ENCODE measurements at regions not wholly inside any gene's neighbourhood (a gene's known extent, or its start where the extent isn't known, plus 50 kb on each side); places are given as distances from the start of the nearest gene placed in this dataset.
A peak's percentile ranks its signal among the peaks of the same experiment; 100 is the strongest.
"Not testable (repeated sequence)": the region's sequence is repeated elsewhere in the genome, so short reads cannot be mapped to it uniquely, and the experiment has no call there.

GRCh38 chr5:131019601-131020315 lies 145.3 kb downstream of the HINT1 start:
- Histone ChIP-seq H3K27ac (no peak overlapping the region), H3K36me3 (ENCODE audit: insufficient read depth, low read length) (no peaks in the 10 kb centered on the region), H3K9ac (ENCODE audit: insufficient read length) (no peak overlapping the region), H3K4me3 (no peak overlapping the region), H3K9me3 (ENCODE audit: low read depth, low read length) (no peaks in the 10 kb centered on the region)
- no peak for DNase-seq (ENCODE audit: low read depth, low spot score)
- TF ChIP-seq EZH2 (IDR thresholded peaks at IDR 0.05) (no peak), POLR2AphosphoS5 (IDR thresholded peaks at IDR 0.05; ENCODE audit: borderline replicate concordance, low read depth, low read length) (no peak), FOXP2 (optimal IDR thresholded peaks at IDR 0.05; ENCODE audit: control extremely low read depth, extremely low read length, insufficient read depth) (no peak)

GRCh38 chr5:131019111-131019510 lies 145.9 kb downstream of the HINT1 start:
- DNase-seq (ENCODE audit: low read depth, low spot score) = no peak
- Histone ChIP-seq H3K9me3 (ENCODE audit: low read depth, low read length) (no peaks in the 10 kb centered on the region), H3K4me3 (no peak overlapping the region), H3K27ac (no peak overlapping the region), H3K36me3 (ENCODE audit: insufficient read depth, low read length) (no peaks in the 10 kb centered on the region), H3K9ac (ENCODE audit: insufficient read length) (no peak overlapping the region)
- TF ChIP-seq FOXP2 (optimal IDR thresholded peaks at IDR 0.05; ENCODE audit: control extremely low read depth, extremely low read length, insufficient read depth) (no peak), POLR2AphosphoS5 (IDR thresholded peaks at IDR 0.05; ENCODE audit: borderline replicate concordance, low read depth, low read length) (no peak), EZH2 (IDR thresholded peaks at IDR 0.05) (no peak)

DNA sequence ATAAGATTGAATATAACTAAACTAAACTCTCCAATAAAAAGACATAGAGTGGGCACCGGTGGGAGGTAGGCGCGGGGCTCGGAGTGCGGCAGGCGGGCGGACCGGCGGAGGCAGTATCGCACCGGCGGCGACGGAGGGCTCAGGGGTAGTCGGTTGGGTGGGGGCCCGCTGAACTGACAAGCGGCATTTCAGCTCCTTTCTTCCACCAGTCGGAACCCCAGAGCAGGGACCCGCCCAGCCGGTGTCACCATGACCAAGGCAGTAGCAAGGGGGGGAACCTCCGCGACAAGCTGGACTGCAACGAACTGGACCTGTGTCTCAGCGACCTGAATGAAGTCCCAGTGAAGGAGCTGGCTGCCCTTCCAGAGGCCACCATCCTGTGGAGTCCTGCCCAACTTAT lies 156.7 kb downstream of the HINT1 start:
- no peak for DNase-seq (ENCODE audit: low read depth, low spot score)
- Histone ChIP-seq H3K4me3 (no peak overlapping the region), H3K9me3 (ENCODE audit: low read depth, low read length) (no peaks in the 10 kb centered on the region), H3K36me3 (ENCODE audit: insufficient read depth, low read length) (no peaks in the 10 kb centered on the region), H3K27ac (no peak overlapping the region), H3K9ac (ENCODE audit: insufficient read length) (no peak overlapping the region)
- TF ChIP-seq EZH2 (IDR thresholded peaks at IDR 0.05) = no peak
- no peak for TF ChIP-seq FOXP2 (optimal IDR thresholded peaks at IDR 0.05; ENCODE audit: control extremely low read depth, extremely low read length, insufficient read depth)

DNA sequence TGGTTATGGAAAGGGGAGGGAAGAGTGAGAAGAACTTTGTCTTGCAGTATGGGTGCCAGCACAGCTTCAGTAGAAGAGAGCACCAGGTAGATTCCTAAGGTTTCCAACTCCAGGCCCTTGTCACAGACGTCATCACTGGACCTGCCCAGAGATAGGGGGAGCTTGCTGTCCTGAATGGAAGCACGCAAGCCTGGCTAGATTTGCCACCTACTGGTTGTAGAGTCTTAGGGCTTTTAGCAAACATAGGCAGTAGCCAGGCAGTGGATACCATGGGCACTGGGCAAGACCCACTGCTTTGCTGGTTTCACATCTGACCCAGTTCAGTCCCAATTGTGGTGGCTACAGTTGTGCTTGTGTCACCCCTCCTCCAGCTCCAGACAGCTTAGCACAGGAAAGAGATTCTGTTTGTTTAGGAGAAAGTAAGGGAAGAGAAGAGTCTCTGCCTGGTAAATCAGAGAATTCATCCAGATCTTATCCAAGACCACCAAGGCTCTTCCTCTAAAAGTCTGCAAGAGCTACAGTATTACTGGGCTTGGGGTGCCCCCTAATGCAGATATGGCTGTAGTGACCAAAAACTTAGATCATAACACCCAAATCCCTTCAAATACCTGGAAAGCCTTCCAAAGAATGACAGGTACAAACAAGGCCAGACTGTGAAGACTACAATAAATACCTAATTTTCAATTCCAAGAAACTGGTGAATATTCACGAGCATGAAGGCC lies 158.9 kb downstream of the HINT1 start:
- H3K4me3 ChIP-seq = no peak overlapping the region
- H3K27ac ChIP-seq = no peak overlapping the region
- no peak for DNase-seq (ENCODE audit: low read depth, low spot score)
- H3K36me3 ChIP-seq (ENCODE audit: insufficient read depth, low read length) = no peaks in the 10 kb centered on the region
- no peak for TF ChIP-seq FOXP2 (optimal IDR thresholded peaks at IDR 0.05; ENCODE audit: control extremely low read depth, extremely low read length, insufficient read depth)
- TF ChIP-seq EZH2 (IDR thresholded peaks at IDR 0.05) = no peak
- TF ChIP-seq POLR2AphosphoS5 (IDR thresholded peaks at IDR 0.05; ENCODE audit: borderline replicate concordance, low read depth, low read length) = no peak
- H3K9me3 ChIP-seq (ENCODE audit: low read depth, low read length) = no peaks in the 10 kb centered on the region
- no peak overlapping the region for H3K9ac ChIP-seq (ENCODE audit: insufficient read length)

DNA sequence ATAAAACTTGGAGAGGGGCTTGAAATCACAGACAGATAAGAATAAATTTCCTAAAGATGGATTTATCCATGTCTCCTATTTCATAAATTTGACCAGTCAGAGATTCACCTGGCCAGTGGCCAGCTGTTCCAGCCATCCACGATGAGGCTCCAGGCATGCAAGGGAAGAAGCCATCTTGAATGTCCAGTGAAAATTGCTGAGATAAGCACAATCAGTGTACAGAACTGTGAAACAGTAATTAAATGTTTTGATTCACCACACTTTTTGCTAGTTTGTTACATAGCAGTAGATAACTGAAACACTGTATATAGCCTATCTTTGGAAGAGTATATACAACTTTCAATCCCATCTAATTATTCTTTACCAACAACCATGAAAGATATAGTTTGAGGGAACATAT lies 163.5 kb downstream of the HINT1 start:
- TF ChIP-seq POLR2AphosphoS5 (IDR thresholded peaks at IDR 0.05; ENCODE audit: borderline replicate concordance, low read depth, low read length) (no peak), FOXP2 (optimal IDR thresholded peaks at IDR 0.05; ENCODE audit: control extremely low read depth, extremely low read length, insufficient read depth) (no peak), EZH2 (IDR thresholded peaks at IDR 0.05) (no peak)
- no peaks in the 10 kb centered on the region for H3K36me3 ChIP-seq (ENCODE audit: insufficient read depth, low read length)
- no peak overlapping the region for H3K4me3 ChIP-seq
- no peak for DNase-seq (ENCODE audit: low read depth, low spot score)
- H3K9me3 ChIP-seq (ENCODE audit: low read depth, low read length) = no peaks in the 10 kb centered on the region
- no peak overlapping the region for H3K9ac ChIP-seq (ENCODE audit: insufficient read length)
- H3K27ac ChIP-seq = no peak overlapping the region

GRCh38 chr5:131000289-131000688 lies 164.8 kb downstream of the HINT1 start:
- no peak overlapping the region for H3K27ac ChIP-seq
- no peaks in the 10 kb centered on the region for H3K9me3 ChIP-seq (ENCODE audit: low read depth, low read length)
- no peak for TF ChIP-seq FOXP2 (optimal IDR thresholded peaks at IDR 0.05; ENCODE audit: control extremely low read depth, extremely low read length, insufficient read depth)
- TF ChIP-seq EZH2 (IDR thresholded peaks at IDR 0.05) = no peak
- no peak for TF ChIP-seq POLR2AphosphoS5 (IDR thresholded peaks at IDR 0.05; ENCODE audit: borderline replicate concordance, low read depth, low read length)
- H3K36me3 ChIP-seq (ENCODE audit: insufficient read depth, low read length) = no peaks in the 10 kb centered on the region
- 0 out of 2 replicates have a peak overlapping the region, but pooled peaks have one; percentile 23 for H3K4me3 ChIP-seq
- H3K9ac ChIP-seq (ENCODE audit: insufficient read length) = no peak overlapping the region
- DNase-seq (ENCODE audit: low read depth, low spot score) = no peak

GRCh38 chr5:130996720-130997119 lies 168.3 kb downstream of the HINT1 start:
- not testable (repeated sequence) for H3K9ac ChIP-seq (ENCODE audit: insufficient read length); H3K27ac ChIP-seq; DNase-seq (ENCODE audit: low read depth, low spot score); H3K4me3 ChIP-seq; H3K36me3 ChIP-seq (ENCODE audit: insufficient read depth, low read length); H3K9me3 ChIP-seq (ENCODE audit: low read depth, low read length)

DNA sequence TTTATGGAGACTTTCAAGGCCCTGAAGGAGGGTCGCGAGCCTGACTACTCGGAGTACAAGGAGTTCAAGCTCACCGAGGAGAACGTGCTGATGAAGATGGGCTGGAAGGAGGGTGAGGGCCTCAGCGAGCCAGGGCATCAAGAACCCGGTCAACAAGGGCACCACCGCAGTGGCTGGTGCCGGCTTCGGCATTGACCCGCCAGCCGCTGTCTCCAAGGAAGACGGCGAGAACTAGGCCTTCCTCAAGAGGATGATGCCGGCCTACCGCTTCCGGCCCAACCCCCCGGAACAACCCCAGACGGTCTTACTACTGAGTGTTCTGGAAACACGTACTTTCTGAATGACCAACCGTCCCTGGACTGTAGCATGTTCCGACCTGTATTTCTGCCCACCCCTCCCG lies 169.2 kb downstream of the HINT1 start:
- H3K4me3 ChIP-seq = no peak overlapping the region
- H3K27ac ChIP-seq = no peak overlapping the region
- no peak overlapping the region for H3K9ac ChIP-seq (ENCODE audit: insufficient read length)
- TF ChIP-seq EZH2 (IDR thresholded peaks at IDR 0.05) = no peak
- no peak for TF ChIP-seq FOXP2 (optimal IDR thresholded peaks at IDR 0.05; ENCODE audit: control extremely low read depth, extremely low read length, insufficient read depth)
- TF ChIP-seq POLR2AphosphoS5 (IDR thresholded peaks at IDR 0.05; ENCODE audit: borderline replicate concordance, low read depth, low read length) = no peak
- H3K36me3 ChIP-seq (ENCODE audit: insufficient read depth, low read length) = no peaks in the 10 kb centered on the region
- no peak for DNase-seq (ENCODE audit: low read depth, low spot score)
- H3K9me3 ChIP-seq (ENCODE audit: low read depth, low read length) = no peaks in the 10 kb centered on the region

- TF ChIP-seq POLR2AphosphoS5 (IDR thresholded peaks at IDR 0.05; ENCODE audit: borderline replicate concordance, low read depth, low read length) = no peak
- Histone ChIP-seq H3K9ac (ENCODE audit: insufficient read length) (no peak overlapping the region), H3K4me3 (no peak overlapping the region), H3K27ac (no peak overlapping the region), H3K36me3 (ENCODE audit: insufficient read depth, low read length) (no peaks in the 10 kb centered on the region), H3K9me3 (ENCODE audit: low read depth, low read length) (no peaks in the 10 kb centered on the region)
- no peak for DNase-seq (ENCODE audit: low read depth, low spot score)
Observed at GRCh38 chr5:130995254-130995515, 169.9 kb downstream of the HINT1 start.
